Thymus (tissue), 11 donors: ENCODE measurements at regions not wholly inside any gene's neighbourhood (a gene's known extent, or its start where the extent isn't known, plus 50 kb on each side); places are given as distances from the start of the nearest gene placed in this dataset.

Source experiments
- DNase-seq, 9 donors: peaks; one replicate each; pipeline ENCODE4 v3.0.0-alpha.2; 2013; ENCODE audit warnings: low spot score in 9 of 9, low read depth in 6 of 9, missing footprints in 1 of 9
- H3K27ac ChIP-seq, 2 donors: one replicate each; pipeline ENCODE4 v1.5.1; 2013; ENCODE audit warnings: control low read depth in 1 of 2, low read depth in 1 of 2, low read length in 1 of 2, mild to moderate bottlenecking in 1 of 2, moderate library complexity in 1 of 2
- H3K27me3 ChIP-seq, 2 donors: one replicate each; pipeline ENCODE4 v1.5.1; 2013; ENCODE audit warnings: low read length in 1 of 2; ENCODE audit not compliant: control insufficient read depth in 2 of 2, insufficient read depth in 1 of 2
- H3K36me3 ChIP-seq, 2 donors: one replicate each; pipeline ENCODE4 v1.5.1; 2013; ENCODE audit warnings: low read length in 1 of 2, mild to moderate bottlenecking in 1 of 2, moderate library complexity in 1 of 2; ENCODE audit not compliant: control insufficient read depth in 2 of 2, insufficient read depth in 2 of 2
- H3K4me1 ChIP-seq, 2 donors: one replicate each; pipeline ENCODE4 v1.5.1; 2013; ENCODE audit warnings: low read length in 2 of 2; ENCODE audit not compliant: control insufficient read depth in 2 of 2, insufficient read depth in 2 of 2
- H3K4me3 ChIP-seq, 2 donors: one replicate each; pipeline ENCODE4 v1.5.1; 2013; ENCODE audit warnings: low read length in 2 of 2, control low read depth in 1 of 2, mild to moderate bottlenecking in 1 of 2
- H3K9me3 ChIP-seq, 2 donors: one replicate each; pipeline ENCODE4 v1.5.1; 2013; ENCODE audit warnings: low read length in 1 of 2, mild to moderate bottlenecking in 1 of 2; ENCODE audit not compliant: control insufficient read depth in 2 of 2, insufficient read depth in 1 of 2
- WGBS: extraction: QIAGEN DNeasy Blood & Tissue Kit; methylation state at CpG from one replicate; pipeline ENCODE4 v1.1.7; 2013; 5-methylcytosine and 5-hydroxymethylcytosine counted together
- donor health status: healthy.

GRCh38 chr9:95724253-95724991 is 151.1 kb upstream of the ERCC6L2 start:
- Histone ChIP-seq H3K27ac (peak overlapping the region; percentile 55 to 56), H3K4me3 (no peak overlapping the region), H3K36me3 (no peaks in the 10 kb centered on the region), H3K9me3 (peaks cover 0 to 13% of the 10 kb centered on the region in 2 donors), H3K27me3 (no peaks in the 10 kb centered on the region), H3K4me1 (peaks cover 17 to 19% of the 10 kb centered on the region in 2 donors)
- peak; percentile 48 to 92 (median 74) for DNase-seq
- WGBS, result 39% methylated on average over 7 of the region's 7 CpGs

GRCh38 chr9:95722141-95722540 is 153.3 kb upstream of the ERCC6L2 start:
- 93% methylated on average over 4 of the region's 4 CpGs for WGBS
- peaks cover 17 to 19% of the 10 kb centered on the region in 2 donors for H3K4me1 ChIP-seq
- DNase-seq, result no peak
- H3K27me3 ChIP-seq, result no peaks in the 10 kb centered on the region
- H3K27ac ChIP-seq, result no peak overlapping the region
- peaks cover 0 to 8% of the 10 kb centered on the region in 2 donors for H3K9me3 ChIP-seq
- H3K36me3 ChIP-seq, result no peaks in the 10 kb centered on the region
- no peak overlapping the region for H3K4me3 ChIP-seq

GRCh38 chr9:95721061-95721531 is 154.4 kb upstream of the ERCC6L2 start:
- Histone ChIP-seq H3K4me1 (peaks cover 17 to 19% of the 10 kb centered on the region in 2 donors), H3K4me3 (no peak overlapping the region), H3K36me3 (no peaks in the 10 kb centered on the region), H3K9me3 (peaks cover 0 to 13% of the 10 kb centered on the region in 2 donors), H3K27me3 (no peaks in the 10 kb centered on the region), H3K27ac (no peak overlapping the region)
- DNase-seq, result no peak
- WGBS, result 95% methylated on average over 5 of the region's 5 CpGs

GRCh38 chr9:95720496-95720895 is 155.0 kb upstream of the ERCC6L2 start:
- WGBS, result 95% methylated on average over 6 of the region's 6 CpGs
- no peak for DNase-seq
- H3K27me3 ChIP-seq, result no peaks in the 10 kb centered on the region
- H3K4me1 ChIP-seq, result peaks cover 15 to 16% of the 10 kb centered on the region in 2 donors
- H3K27ac ChIP-seq, result no peak overlapping the region
- H3K4me3 ChIP-seq, result no peak overlapping the region
- peaks cover 0 to 16% of the 10 kb centered on the region in 2 donors for H3K9me3 ChIP-seq
- H3K36me3 ChIP-seq, result no peaks in the 10 kb centered on the region

- H3K9me3 ChIP-seq, result peaks cover 0 to 19% of the 10 kb centered on the region in 2 donors
- DNase-seq, result no peak
- no peak overlapping the region for H3K27ac ChIP-seq
- H3K4me3 ChIP-seq, result no peak overlapping the region
- no peaks in the 10 kb centered on the region for H3K27me3 ChIP-seq
- 90% methylated on average over 8 of the region's 8 CpGs for WGBS
- H3K4me1 ChIP-seq, result peaks cover 6% of the 10 kb centered on the region in 2 donors
- no peaks in the 10 kb centered on the region for H3K36me3 ChIP-seq
Measured at GRCh38 chr9:95719354-95719753, 156.1 kb upstream of the ERCC6L2 start.

- Histone ChIP-seq H3K9me3 (peaks cover 0 to 19% of the 10 kb centered on the region in 2 donors), H3K27me3 (no peaks in the 10 kb centered on the region), H3K4me3 (no peak overlapping the region), H3K4me1 (peaks cover 3% of the 10 kb centered on the region in 2 donors), H3K27ac (no peak overlapping the region), H3K36me3 (no peaks in the 10 kb centered on the region)
- no peak for DNase-seq
Measured at GRCh38 chr9:95718263-95718662, 157.2 kb upstream of the ERCC6L2 start.

- no peak for DNase-seq
- 84% methylated on average over 3 of the region's 3 CpGs for WGBS
- no peaks in the 10 kb centered on the region for H3K4me1 ChIP-seq
- H3K27me3 ChIP-seq, result peaks cover 0 to 3% of the 10 kb centered on the region in 2 donors
- H3K36me3 ChIP-seq, result no peaks in the 10 kb centered on the region
- H3K27ac ChIP-seq, result no peak overlapping the region
- peaks cover 0 to 19% of the 10 kb centered on the region in 2 donors for H3K9me3 ChIP-seq
- H3K4me3 ChIP-seq, result no peak overlapping the region
Measured at GRCh38 chr9:95715868-95716435, 159.5 kb upstream of the ERCC6L2 start.

- Histone ChIP-seq H3K36me3 (no peaks in the 10 kb centered on the region), H3K27me3 (peaks cover 0 to 3% of the 10 kb centered on the region in 2 donors), H3K27ac (no peak overlapping the region), H3K4me1 (no peaks in the 10 kb centered on the region), H3K4me3 (no peak overlapping the region), H3K9me3 (peaks cover 0 to 8% of the 10 kb centered on the region in 2 donors)
- 96% methylated on average over 8 of the region's 8 CpGs for WGBS
- DNase-seq, result no peak
Measured at GRCh38 chr9:95710446-95710845, 165.0 kb upstream of the ERCC6L2 start.

GRCh38 chr9:95696701-95697100 is 178.8 kb upstream of the ERCC6L2 start:
- Histone ChIP-seq H3K4me3 (no peak overlapping the region), H3K9me3 (no peaks in the 10 kb centered on the region), H3K27me3 (peaks cover 0 to 1% of the 10 kb centered on the region in 2 donors), H3K4me1 (no peaks in the 10 kb centered on the region), H3K36me3 (no peaks in the 10 kb centered on the region), H3K27ac (no peak overlapping the region)
- no peak for DNase-seq
- 100% methylated on average over 1 of the region's 1 CpG for WGBS
